Kidney tubule cell (primary cell): ENCODE measurements at regions not wholly inside any gene's neighbourhood (a gene's known extent, or its start where the extent isn't known, plus 50 kb on each side); places are given as distances from the start of the nearest gene placed in this dataset.

Source experiments
- DNase-seq: peaks from one replicate; pipeline ENCODE4 v3.0.0-alpha.2; 2018; ENCODE audit warnings: low spot score

DNA sequence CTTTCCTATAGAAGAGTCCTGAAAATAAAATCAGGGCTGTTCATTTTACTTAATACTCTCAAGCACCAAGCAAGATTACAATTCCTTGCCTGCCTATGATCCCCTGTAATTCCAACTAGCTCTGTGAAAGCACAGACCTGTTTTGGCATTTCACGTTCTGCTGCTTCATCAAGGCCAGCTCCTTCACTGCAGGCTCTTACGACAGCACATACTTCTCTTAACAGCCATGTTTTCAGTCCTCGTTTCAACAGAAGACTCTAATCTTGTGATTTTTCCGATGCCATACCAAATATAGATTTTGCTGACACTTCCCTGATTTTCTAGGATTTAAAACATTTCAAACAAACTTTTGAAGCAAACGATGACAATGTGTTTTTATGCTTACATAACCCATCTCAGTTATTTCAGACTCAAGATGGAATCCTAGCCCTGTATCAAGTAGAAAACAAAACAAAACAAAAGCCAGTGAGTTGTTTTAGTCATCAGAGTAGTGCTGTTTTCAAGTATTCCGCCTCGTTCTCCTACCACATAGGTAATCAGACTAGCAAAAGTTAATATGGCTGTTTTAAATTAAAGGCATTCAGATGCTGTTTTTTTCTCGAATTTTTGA lies 616.5 kb upstream of the CITED2 start:
- no peak for DNase-seq

DNA sequence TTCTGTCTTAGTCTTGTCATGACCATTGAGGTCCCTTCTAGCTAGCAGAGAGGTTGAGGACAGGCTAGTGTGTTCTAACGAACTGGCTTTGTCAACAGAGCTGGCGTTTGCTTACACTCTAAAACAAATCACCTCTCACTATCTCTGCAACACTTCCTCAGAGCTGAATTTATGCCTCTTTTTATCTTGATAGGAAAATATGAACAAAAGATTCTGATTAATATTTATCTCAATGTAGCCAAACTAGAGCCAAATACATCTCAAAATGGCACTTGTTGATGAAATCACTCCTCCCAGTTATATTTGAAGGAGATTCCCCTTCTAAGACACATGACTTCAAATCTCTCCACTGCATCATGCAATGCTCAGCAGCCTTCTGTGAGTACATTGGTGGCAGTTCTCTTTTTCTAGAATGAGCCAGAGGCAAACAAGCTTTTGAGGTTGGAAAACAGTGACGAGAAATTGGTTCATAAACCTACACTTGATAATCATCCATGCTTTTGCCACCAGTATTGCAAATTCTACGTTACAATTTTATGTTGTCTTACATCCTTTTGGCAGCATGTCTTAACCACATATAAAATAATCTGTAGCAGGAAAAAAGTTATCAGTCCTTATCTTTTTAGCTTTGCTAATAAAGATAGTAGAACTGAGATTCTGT lies 615.7 kb upstream of the CITED2 start:
- DNase-seq: no peak

DNA sequence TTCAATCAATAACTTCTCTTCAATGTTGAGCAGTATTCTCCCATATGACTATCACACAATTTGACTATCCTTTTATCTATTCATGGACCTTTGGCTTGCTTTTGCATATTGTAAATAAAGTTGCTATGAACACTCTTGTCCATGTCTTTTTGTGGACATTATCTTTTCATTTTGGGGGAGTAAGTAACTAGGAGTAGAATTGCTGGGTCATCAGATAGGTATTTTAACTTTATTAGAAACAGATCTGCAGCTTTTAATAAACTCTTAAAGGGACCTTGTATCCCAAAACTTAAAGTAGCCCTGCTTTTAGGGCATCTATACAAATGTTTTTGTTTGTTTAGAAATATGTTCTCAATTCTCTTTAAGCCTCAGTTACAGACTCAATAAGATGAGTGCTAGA lies 614.2 kb upstream of the CITED2 start:
- DNase-seq: no peak

DNA sequence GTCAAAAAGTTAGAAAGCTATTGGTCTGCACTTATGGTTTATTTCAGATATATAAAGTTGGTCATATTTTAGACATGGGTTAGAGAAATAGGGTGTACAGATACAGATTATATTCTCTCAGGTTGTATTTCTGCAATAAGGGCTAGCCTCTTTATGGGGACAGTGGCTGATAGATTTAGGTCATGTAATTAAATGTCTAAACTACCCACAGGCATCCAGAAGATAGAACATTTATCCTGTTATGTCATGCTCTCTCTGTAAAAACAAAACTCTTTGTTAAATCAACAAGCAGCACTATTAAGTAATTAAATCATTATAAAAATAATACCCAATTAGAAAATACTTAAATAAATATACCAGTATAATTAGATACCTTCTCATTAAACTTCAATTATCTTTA lies 612.6 kb upstream of the CITED2 start:
- no peak for DNase-seq

DNA sequence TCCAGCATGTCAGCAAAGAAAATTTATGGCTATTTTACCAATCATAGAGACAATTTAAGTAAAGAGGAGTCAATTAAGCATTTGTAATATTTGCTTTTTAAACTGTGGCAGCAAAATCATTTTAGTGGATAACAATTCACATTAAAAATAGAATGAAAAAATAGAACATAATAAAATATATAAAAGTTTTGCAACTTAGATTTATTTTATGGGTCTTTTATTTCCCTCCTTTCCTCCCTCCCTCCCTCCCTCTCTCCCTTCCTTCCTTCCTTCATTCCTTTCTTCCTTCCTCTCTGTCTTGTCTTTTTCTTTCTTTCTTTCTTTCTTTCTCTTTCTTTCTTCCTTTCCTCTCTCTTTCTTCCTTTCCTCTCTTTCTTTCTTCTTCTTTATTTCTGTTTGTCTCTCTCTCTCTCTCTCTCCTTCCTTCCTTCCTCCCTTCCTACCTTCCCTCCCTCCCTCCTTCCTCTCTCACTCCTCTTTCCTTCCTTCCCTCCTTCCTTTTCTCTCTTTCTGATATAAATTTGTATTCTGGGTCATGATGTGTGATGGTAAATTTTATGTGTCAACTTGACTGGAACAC lies 610.9 kb upstream of the CITED2 start:
- DNase-seq: no peak

DNA sequence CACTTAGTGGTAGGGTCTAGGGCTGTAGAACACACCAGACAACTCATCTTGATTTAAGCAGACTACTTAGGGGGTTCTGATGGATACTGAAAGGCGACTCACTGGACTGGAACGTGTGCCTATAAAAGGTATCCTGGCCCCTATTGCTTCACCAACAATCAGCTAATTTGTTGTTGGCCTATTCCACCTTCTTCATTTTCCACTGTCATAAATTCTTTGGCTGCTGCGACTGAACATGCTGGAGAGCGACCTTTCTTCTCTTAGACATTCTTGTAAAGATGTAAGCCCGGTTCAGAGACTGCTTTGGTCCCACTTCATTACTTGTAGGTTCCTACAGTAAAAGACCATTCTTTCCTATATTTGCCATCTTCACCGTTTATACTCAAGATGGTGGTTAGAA lies 609.9 kb upstream of the CITED2 start:
- DNase-seq: no peak

DNA sequence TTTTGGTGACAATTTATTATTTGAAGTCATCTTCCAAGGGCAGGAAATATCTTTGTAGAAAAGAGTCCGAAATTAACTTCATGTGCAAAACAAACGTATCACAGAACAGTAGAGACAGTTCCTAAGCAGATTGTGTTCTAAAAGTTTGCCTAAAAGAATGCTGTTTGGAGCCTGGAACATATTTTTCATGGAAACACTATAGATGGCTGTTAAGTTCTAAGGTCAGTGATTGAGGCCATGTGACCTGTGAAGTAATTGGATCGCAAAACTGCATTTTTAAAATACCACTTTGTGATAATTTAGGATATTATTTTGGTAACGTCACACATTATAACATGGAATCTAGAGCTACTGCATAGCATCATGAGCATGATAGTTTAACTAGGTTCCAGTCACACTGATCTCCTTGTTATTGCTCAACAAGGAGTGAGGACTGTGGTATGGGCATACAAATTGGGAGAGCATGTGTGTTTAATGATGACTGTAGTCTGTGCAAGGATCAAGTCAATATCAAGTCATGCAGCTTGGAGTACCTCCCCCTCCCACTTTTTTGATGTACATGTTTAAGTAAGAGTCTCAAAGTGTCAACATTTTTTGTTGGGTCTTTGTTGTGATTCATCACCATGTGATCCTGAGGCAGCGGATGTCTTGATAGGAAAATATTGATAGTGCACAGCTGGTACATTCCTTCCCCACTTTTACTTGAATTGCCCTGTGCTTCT lies 609.3 kb upstream of the CITED2 start:
- peak; percentile 33 for DNase-seq

DNA sequence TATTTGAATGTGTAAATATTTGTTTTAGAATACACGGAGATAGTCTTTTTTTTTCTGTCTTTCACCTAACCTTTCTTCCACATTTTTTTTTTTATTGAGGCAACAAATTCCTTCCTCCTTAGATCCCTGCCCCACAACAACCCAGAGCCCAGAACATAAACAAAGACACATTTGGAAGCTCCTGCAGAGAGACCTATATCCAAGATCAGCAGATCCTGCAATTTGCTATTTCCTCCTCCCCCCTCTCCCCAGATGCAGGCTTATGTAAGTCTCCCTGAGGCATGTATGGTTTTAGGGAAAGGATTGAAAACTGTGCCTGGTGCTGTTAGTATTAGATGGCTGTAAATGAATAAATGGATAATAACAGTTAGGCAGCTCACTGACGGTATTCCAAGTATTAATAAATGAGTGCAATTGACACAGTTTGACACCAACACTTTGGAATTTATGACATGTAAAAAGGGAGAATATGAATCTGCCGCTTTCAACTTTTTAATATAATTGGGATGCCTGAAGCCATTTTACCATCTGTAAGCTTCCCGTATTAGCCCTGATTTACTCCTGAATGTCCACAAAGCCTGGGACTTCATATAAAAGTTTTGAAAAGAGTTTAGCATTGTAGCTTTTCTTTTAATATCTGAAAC lies 608.3 kb upstream of the CITED2 start:
- DNase-seq: peak; percentile 38

DNA sequence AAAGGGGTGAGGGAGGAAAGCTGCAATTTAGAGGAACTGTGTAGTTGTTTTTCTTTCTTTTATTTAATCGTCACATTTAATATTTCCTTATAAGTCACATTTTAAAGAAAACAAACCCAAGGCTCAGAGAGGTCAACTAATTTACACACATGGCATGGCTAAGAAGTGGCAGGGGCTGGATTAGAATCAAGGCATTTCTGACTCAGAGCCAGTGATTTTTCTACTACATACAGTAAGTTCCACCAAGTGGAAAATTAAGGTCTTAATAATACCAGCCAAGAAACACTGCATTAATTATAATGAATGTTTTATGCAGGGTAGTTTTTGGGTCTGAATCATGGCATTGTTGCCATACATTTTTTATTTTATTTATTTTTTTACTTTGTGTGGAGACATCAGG lies 607.7 kb upstream of the CITED2 start:
- peak; percentile 76 for DNase-seq

DNA sequence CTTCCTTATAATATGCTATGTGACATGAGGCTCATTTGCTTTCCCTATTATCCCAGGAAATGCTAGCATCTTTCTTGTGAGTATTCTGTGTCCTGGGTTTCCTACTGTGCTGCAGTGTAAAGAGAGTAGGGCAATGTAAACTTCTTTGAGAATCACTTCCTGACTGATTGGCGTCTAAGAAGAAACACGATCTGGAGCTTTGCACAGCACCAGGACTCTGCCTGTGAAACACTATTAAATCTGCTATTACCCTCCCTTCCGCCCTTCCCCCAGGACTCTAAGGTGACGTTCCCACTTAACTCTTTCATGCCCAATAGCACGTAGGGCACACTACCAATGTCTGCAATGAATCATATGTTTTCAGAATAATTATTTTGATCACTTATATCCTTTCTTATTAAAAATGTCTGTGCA lies 607.3 kb upstream of the CITED2 start:
- DNase-seq: peak; percentile 80

DNA sequence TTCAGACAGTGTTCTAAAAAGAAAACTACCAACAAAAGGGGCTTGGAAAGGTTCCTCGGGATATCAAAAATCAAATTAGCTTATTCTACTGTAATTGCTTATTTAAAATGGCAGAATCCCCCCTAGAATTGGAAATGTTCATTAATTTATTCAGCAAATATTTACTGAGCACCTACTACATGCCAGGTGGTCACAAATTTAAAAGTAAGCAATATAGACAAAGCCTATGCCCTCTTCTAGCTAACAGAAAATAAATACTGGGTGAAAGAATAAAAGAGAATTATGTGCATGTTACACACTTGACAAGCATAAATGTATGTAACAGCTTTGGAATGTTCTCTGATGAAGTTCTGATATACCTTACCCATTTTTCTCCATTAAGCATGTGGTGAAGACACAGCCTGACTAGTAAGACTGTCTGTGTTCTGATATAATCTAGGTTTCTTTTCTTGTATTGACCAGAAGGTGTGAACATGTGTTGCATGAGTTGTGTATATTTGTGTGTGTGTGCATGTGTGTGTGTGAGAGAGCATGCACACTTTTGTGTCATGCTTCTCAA lies 606.7 kb upstream of the CITED2 start:
- DNase-seq: peak; percentile 9

DNA sequence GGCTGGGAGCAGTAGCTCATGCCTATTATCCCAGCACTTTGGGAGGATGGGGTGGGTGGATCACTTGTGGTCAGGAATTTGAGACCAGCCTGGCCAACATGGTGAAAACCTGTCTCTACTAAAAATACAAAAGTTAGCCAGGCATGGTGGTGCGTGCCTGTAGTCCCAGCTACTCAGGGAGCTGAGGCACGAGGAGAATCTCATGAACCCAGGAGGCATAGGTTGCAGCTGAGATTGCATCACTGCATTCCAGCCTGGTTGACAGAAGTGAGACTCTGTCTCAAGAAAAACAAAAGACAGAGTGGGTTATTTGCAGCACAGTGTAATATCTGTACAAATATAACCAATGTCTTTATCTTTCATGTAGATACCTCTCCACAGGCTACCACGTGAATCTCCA lies 606.2 kb upstream of the CITED2 start:
- DNase-seq: peak; percentile 95

DNA sequence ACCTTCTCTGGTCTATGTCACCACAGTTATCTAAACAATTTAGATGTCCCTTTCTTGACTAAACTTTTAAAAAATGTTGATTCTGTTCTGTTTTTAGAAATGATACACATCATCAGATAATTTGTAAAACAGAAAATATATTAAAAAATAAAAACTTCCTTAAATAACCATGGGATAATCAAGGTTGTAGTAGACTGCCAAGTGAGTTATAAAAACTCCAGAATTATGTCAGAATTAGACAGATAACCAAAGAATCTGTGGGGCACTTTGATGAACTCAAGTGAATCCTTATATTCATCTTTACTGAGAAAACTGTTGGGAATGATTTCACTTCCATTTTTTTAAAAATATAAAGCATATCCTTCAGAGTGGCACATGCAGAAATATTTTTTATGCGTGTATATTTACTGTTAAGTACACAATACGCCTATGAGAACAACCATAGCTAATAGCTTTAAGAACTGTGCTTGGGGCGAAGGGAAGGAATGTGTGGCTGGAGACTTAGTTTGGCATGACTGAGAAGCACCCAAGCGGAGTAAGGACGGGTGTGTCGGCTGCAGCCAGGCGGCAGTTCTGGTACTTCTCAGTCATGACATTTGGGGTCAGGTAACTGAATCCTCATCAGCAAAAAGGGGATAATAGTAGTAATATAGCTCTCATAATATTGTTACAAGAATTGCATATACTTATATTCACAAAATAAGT lies 604.7 kb upstream of the CITED2 start:
- peak; percentile 95 for DNase-seq

DNA sequence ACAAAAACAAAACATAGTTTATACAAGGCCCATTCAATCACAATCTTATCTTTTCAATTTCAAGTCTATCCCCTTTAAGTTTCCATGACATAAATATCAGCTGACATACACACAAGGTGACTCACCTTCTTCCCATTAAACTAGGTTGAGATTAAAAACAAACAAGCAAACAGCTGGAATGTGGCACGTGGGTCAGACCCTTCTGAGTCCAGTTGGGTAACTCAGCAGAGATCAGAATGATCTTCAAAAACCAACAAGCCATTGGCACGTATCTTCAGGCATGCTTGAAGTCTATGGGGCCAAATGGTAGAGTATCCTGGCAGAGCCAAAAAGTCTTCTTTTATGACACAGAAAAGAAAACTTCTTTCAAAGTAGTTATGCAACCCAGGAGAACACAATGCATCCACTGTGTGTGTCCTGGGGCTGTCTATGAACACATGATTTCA lies 603.5 kb upstream of the CITED2 start:
- DNase-seq: peak; percentile 82

DNA sequence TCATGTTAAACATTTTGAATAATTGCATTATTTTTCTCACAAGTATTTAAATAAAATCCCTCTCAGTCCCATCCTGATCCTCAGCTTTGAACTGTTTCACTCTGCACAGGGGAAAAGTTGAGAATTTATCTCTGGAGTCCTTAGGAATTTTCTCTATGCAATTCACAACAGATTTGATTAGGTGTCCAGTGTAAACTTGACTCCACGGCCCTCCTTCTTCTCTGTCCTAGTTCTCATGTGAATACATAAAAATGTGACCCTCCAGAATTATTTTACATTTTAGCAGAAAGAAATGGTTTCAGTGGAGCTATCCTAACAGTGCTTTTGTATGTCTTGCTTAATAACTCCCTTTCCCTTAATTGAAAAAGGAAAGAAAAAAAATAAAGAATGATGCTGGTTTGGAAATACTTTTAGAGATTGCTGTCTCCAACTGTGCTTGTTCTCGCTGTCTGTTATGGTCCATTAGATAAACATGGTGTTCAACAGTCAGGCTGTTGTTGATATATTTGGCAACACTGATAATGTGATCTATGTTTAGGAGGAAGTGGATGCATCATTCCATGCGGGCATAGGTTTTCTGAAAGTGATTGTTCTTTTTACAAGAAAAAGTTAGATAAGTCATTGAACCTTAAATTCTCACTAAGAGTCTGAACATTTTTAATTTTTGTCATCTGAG lies 599.4 kb upstream of the CITED2 start:
- DNase-seq: peak; percentile 69

DNA sequence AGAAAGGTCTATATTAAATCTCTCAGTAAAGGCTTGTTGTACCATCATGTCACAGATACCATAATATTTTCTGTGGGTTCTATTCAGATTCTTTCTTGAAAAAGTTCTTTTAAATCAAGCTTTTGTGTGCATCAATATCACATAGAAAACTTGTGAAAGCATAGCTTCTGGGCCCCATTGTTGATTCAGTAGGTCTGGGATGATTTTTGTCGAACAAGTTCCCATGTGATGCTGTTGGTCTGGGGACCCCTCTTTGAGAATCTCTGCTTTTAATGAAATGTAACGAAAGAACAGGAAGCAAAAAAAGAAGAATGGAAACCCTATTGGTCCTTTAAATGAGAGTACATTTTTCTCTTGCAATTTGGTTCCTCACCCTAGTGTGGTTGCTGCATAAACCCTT lies 597.7 kb upstream of the CITED2 start:
- DNase-seq: no peak

DNA sequence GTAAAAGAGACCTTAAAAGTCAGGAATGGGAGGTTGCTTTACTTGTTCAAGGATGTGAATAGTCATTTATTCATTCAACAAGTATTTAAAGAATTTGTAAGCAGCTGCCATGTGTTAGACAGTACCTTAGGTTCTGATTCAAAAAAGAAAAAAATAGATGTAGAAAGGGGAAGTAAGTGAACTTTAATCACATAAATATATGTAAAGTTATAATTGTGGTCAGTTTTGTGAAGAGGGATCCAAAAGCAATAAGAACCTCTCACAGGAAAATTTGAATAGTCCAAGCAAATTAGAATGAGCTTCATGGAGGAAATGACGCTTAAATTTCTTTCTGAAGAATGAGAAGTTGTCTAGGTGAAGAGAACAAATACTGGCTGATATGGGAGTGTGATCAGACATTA lies 596.1 kb upstream of the CITED2 start:
- DNase-seq: peak; percentile 76

DNA sequence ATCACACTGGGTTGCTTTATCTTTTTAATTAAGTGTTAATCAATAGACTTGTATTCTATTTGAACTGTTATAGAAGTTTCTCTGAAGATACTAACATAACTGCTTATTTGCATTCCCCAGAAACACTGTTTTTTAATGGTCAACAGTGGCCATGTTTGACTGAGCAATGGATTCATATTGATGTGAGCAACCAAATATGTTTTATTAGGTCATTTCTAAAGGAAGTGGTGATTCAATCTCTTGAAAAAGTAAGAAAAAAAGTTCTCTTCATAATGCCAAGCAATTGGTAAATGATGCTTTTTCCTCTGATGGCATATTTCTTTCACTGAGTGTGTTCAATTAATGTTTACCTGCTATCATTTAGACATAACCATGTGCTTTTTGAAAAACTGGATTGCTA lies 593.0 kb upstream of the CITED2 start:
- DNase-seq: peak; percentile 36

DNA sequence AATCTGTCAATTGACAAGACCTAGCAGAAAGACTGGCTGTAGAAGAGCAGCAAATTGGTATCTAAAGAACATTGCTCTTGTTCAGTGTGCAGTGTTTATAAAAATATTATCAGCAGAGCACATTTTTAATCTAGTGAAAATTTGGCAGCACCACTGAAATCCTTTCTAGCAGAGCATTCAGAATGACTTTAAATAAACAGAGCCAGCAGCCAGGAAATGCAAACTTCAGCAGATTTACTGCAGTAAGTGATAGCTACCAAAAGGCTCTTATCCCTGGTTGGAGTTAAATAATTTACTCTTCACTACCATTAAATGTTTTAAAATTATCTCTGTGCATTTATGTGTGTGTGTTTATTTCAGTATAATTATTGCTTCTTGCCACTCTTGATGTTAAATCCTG lies 590.9 kb upstream of the CITED2 start:
- no peak for DNase-seq

DNA sequence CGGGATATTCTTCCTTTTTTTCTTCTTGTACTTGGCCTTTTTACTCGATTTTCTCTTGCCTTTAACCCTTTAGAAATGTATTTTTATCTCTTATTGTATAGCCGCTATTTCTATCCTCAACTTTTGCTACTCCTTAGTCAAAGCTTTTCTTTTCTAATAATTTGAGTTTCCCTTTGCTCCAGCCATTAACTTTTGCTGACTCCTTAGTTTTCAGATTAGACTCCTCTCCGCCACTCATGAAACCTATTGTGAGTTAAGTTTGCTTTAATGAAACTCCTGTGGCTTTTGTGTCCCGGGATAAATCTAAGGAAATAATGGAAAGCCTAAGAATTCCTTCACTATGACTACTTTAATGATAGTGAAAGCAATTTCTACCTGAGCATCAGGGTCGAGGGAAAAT lies 590.3 kb upstream of the CITED2 start:
- no peak for DNase-seq
